ENCODE measurements at regions not wholly inside any gene's neighbourhood (a gene's known extent, or its start where the extent isn't known, plus 50 kb on each side); places are given as distances from the start of the nearest gene placed in this dataset.

GRCh38 chr3:194931865-194932264 is 246.2 kb downstream of the FAM43A start:
- no peak overlapping the region for H3K27ac Mint-ChIP-seq
- peaks cover 13% of the 10 kb centered on the region for H3K27me3 Mint-ChIP-seq
- no peaks in the 10 kb centered on the region for H3K36me3 Mint-ChIP-seq (ENCODE audit: low read depth)
- H3K4me1 Mint-ChIP-seq (ENCODE audit: low read depth): no peaks in the 10 kb centered on the region
- no peaks in the 10 kb centered on the region for H3K9me3 Mint-ChIP-seq
- no peak overlapping the region for H3K4me3 Mint-ChIP-seq

- Mint-ChIP-seq H3K9me3 (no peaks in the 10 kb centered on the region), H3K27me3 (peaks cover 4% of the 10 kb centered on the region), H3K27ac (no peak overlapping the region), H3K36me3 (ENCODE audit: low read depth) (no peaks in the 10 kb centered on the region), H3K4me1 (ENCODE audit: low read depth) (no peaks in the 10 kb centered on the region), H3K4me3 (no peak overlapping the region)
These were observed 247.8 kb downstream of the FAM43A start for GRCh38 chr3:194933465-194933864.

GRCh38 chr3:194935061-194935460 is 249.4 kb downstream of the FAM43A start:
- no peaks in the 10 kb centered on the region for H3K9me3 Mint-ChIP-seq
- no peak overlapping the region for H3K27ac Mint-ChIP-seq
- no peaks in the 10 kb centered on the region for H3K36me3 Mint-ChIP-seq (ENCODE audit: low read depth)
- peaks cover 3% of the 10 kb centered on the region for H3K27me3 Mint-ChIP-seq
- H3K4me3 Mint-ChIP-seq: no peak overlapping the region
- H3K4me1 Mint-ChIP-seq (ENCODE audit: low read depth): no peaks in the 10 kb centered on the region

- H3K4me1 Mint-ChIP-seq (ENCODE audit: low read depth): no peaks in the 10 kb centered on the region
- no peak overlapping the region for H3K27ac Mint-ChIP-seq
- H3K36me3 Mint-ChIP-seq (ENCODE audit: low read depth): no peaks in the 10 kb centered on the region
- H3K9me3 Mint-ChIP-seq: no peaks in the 10 kb centered on the region
- no peak overlapping the region for H3K4me3 Mint-ChIP-seq
- H3K27me3 Mint-ChIP-seq: peaks cover 3% of the 10 kb centered on the region
These were observed 250.2 kb downstream of the FAM43A start for GRCh38 chr3:194935632-194936470.

GRCh38 chr3:194936659-194937058 is 251.0 kb downstream of the FAM43A start:
- peaks cover 8% of the 10 kb centered on the region for H3K27me3 Mint-ChIP-seq
- no peak overlapping the region for H3K4me3 Mint-ChIP-seq
- H3K27ac Mint-ChIP-seq: no peak overlapping the region
- no peaks in the 10 kb centered on the region for H3K9me3 Mint-ChIP-seq
- no peaks in the 10 kb centered on the region for H3K4me1 Mint-ChIP-seq (ENCODE audit: low read depth)
- no peaks in the 10 kb centered on the region for H3K36me3 Mint-ChIP-seq (ENCODE audit: low read depth)

GRCh38 chr3:194937144-194937543 is 251.5 kb downstream of the FAM43A start:
- Mint-ChIP-seq H3K4me1 (ENCODE audit: low read depth) (no peaks in the 10 kb centered on the region), H3K4me3 (no peak overlapping the region), H3K9me3 (no peaks in the 10 kb centered on the region), H3K27me3 (peaks cover 8% of the 10 kb centered on the region), H3K36me3 (ENCODE audit: low read depth) (no peaks in the 10 kb centered on the region), H3K27ac (no peak overlapping the region)

- no peak overlapping the region for H3K27ac Mint-ChIP-seq
- no peaks in the 10 kb centered on the region for H3K36me3 Mint-ChIP-seq (ENCODE audit: low read depth)
- no peak overlapping the region for H3K4me3 Mint-ChIP-seq
- H3K9me3 Mint-ChIP-seq: no peaks in the 10 kb centered on the region
- H3K27me3 Mint-ChIP-seq: peaks cover 8% of the 10 kb centered on the region
- H3K4me1 Mint-ChIP-seq (ENCODE audit: low read depth): no peaks in the 10 kb centered on the region
These were observed 252.2 kb downstream of the FAM43A start for GRCh38 chr3:194937882-194938321.

GRCh38 chr3:194938845-194939531 is 253.3 kb downstream of the FAM43A start:
- Mint-ChIP-seq H3K4me1 (ENCODE audit: low read depth) (no peaks in the 10 kb centered on the region), H3K27ac (no peak overlapping the region), H3K27me3 (peaks cover 5% of the 10 kb centered on the region), H3K36me3 (ENCODE audit: low read depth) (no peaks in the 10 kb centered on the region), H3K9me3 (no peaks in the 10 kb centered on the region), H3K4me3 (no peak overlapping the region)

DNA sequence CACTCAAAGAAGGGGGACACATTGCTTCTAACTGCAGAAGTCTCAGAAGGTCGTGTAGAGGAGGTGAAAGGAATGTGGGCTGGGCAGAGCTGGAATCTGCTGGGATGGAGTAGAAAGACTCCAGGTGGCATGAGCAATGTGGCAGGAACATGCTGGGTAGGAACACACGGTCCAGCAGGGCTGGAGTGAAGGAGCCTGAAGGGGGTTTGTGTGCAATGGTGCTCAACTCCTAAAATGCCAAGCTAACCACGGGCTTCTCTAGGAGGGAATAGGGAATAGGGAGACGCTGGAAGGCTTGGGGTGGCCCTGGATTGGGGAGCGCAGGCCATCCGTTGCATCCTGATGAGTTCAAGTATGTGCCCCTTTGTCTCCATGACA is 253.8 kb downstream of the FAM43A start:
- Mint-ChIP-seq H3K27ac (no peak overlapping the region), H3K9me3 (no peaks in the 10 kb centered on the region), H3K4me1 (ENCODE audit: low read depth) (no peaks in the 10 kb centered on the region), H3K4me3 (no peak overlapping the region), H3K27me3 (peaks cover 5% of the 10 kb centered on the region), H3K36me3 (ENCODE audit: low read depth) (no peaks in the 10 kb centered on the region)

DNA sequence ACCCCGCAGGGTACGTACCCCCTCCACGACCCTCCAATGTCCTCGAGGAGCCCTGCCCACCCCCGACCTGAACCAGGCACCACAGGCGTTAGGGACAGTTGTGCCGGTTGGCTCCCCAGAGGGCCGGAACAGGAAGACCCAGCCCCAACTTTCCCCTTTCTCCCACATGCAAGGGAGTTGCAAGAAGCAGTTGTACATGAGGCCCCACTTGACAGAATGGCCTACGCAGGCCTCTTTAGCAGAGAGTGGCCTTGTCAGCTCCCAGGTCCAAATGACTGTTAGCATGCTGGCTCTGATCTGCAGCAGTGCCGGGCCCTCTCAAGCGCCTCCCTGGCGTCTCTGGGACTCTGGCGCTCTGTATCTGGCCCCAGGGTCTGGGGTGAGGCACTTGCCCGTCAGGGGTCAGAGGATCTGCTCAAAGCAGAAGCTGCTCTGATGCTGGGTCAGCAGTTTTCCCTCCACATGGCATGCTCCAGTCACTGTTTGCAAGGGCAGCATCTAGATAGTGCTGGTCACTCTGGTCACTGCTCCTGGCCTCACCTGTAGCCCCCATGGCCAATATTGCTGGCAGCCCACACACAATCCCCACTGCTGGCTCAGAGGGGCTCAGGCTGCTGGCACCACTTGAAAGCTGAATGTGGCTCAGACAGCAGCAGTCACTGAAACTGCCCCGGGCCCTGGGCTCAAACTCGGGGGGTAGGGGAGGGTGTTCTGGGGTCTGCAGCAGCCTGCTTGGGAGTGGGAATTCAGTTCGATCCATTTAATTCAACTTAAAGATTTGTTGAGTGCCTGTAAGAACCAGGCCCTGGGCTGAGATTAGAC is 254.5 kb downstream of the FAM43A start:
- H3K9me3 Mint-ChIP-seq: no peaks in the 10 kb centered on the region
- H3K4me1 Mint-ChIP-seq (ENCODE audit: low read depth): no peaks in the 10 kb centered on the region
- H3K27me3 Mint-ChIP-seq: peaks cover 5% of the 10 kb centered on the region
- no peaks in the 10 kb centered on the region for H3K36me3 Mint-ChIP-seq (ENCODE audit: low read depth)
- H3K4me3 Mint-ChIP-seq: no peak overlapping the region
- no peak overlapping the region for H3K27ac Mint-ChIP-seq

DNA sequence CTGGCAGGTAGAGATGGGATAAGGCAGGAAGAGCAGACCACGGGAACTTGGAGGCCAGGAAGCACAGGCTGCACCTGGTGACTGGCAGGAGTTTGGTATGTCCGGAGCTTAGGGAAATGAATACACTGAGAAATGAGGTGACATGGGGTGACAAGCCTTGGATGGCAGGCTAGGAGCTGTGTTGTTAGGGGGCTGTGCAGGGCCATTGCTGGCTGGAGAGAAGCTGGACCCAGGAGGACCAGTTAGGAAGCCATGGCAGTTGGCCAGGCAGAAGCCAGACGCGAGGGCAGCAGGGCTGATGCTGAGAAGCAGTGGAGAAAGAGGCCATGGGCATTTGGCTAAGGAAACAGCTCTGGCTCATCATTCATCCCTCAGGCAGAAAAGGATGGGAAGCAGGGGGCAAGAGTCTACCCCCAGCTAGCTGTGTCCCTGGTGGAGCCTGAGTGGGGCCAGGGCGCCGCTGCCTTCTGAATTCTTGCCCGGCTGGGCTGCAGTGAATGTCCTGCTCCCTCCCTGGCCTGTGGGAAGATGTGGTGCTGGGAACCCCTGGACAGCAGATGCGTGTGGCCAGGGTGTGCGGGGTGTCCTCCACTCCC is 255.8 kb downstream of the FAM43A start:
- Mint-ChIP-seq H3K9me3 (no peaks in the 10 kb centered on the region), H3K27me3 (peaks cover 5% of the 10 kb centered on the region), H3K4me1 (ENCODE audit: low read depth) (no peaks in the 10 kb centered on the region), H3K27ac (no peak overlapping the region), H3K36me3 (ENCODE audit: low read depth) (no peaks in the 10 kb centered on the region), H3K4me3 (no peak overlapping the region)

- H3K4me1 Mint-ChIP-seq (ENCODE audit: low read depth): no peaks in the 10 kb centered on the region
- no peaks in the 10 kb centered on the region for H3K36me3 Mint-ChIP-seq (ENCODE audit: low read depth)
- H3K27ac Mint-ChIP-seq: no peak overlapping the region
- peaks cover 5% of the 10 kb centered on the region for H3K27me3 Mint-ChIP-seq
- no peak overlapping the region for H3K4me3 Mint-ChIP-seq
- no peaks in the 10 kb centered on the region for H3K9me3 Mint-ChIP-seq
These were observed 256.4 kb downstream of the FAM43A start for GRCh38 chr3:194941956-194942511.

- Mint-ChIP-seq H3K36me3 (ENCODE audit: low read depth) (no peaks in the 10 kb centered on the region), H3K27ac (no peak overlapping the region), H3K9me3 (peaks cover 10% of the 10 kb centered on the region), H3K4me3 (no peak overlapping the region), H3K4me1 (ENCODE audit: low read depth) (no peaks in the 10 kb centered on the region), H3K27me3 (peaks cover 15% of the 10 kb centered on the region)
These were observed 258.8 kb downstream of the FAM43A start for GRCh38 chr3:194944526-194944925.

- Mint-ChIP-seq H3K9me3 (peaks cover 10% of the 10 kb centered on the region), H3K27me3 (peaks cover 15% of the 10 kb centered on the region), H3K4me3 (no peak overlapping the region), H3K27ac (no peak overlapping the region), H3K4me1 (ENCODE audit: low read depth) (no peaks in the 10 kb centered on the region), H3K36me3 (ENCODE audit: low read depth) (no peaks in the 10 kb centered on the region)
These were observed 259.8 kb downstream of the FAM43A start for GRCh38 chr3:194945508-194945907.
